ENCODE measurements at regions not wholly inside any gene's neighbourhood (a gene's known extent, or its start where the extent isn't known, plus 50 kb on each side); places are given as distances from the start of the nearest gene placed in this dataset.

GRCh38 chr12:124407074-124407473, 112.2 kb downstream of the RFLNA start:
- TF ChIP-seq CTCF (conservative IDR thresholded peaks at IDR 0.05 in 1 of 2, IDR thresholded peaks at IDR 0.05 in 1 of 2; ENCODE audit: low read depth in 1 of 2, low read length in 2 of 2): no peak
- TF ChIP-seq EZH2 (IDR thresholded peaks at IDR 0.05; ENCODE audit: low read length, missing control alignments): no peak

Measured in fibroblast of lung (primary cell).